ENCODE measurements at regions not wholly inside any gene's neighbourhood (a gene's known extent, or its start where the extent isn't known, plus 50 kb on each side); places are given as distances from the start of the nearest gene placed in this dataset.

- TF ChIP-seq CTCF (IDR thresholded peaks at IDR 0.05) (no peak), EP300 (IDR thresholded peaks at IDR 0.05) (no peak)
These were observed 62.5 kb upstream of the PRDX6 start for GRCh38 chr1:173414539-173415226.

Data from upper lobe of left lung (tissue), 4 donors.